Left renal cortex interstitium (tissue), 4 donors: ENCODE measurements at regions not wholly inside any gene's neighbourhood (a gene's known extent, or its start where the extent isn't known, plus 50 kb on each side); places are given as distances from the start of the nearest gene placed in this dataset.
"Not testable (repeated sequence)": the region's sequence is repeated elsewhere in the genome, so short reads cannot be mapped to it uniquely, and the experiment has no call there.

ENCODE experiments used
- DNase-seq, 4 donors: peaks; one replicate each; pipeline ENCODE4 v3.0.0-alpha.2; 2013; ENCODE audit warnings: low read depth in 4 of 4, low spot score in 2 of 4, missing footprints in 1 of 4

DNA sequence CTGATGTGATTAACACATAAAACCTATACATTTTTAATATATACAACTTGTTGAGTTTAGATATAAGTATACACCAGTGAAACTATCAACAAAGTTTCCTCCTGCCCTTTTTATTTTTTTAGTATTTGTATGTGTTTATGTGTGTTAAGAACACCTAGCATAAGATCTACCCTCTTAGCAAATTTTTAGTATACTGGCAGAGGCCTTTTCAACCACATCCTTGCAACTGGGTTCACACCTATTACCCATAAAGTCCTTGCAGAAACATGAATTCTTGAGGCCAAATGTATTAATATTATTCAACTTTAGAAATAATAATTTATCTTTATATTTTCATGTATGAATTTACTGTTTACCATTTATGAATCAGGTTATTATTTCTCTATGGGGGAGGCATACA is 119.7 kb upstream of the CRIM1 start:
- DNase-seq = no peak

DNA sequence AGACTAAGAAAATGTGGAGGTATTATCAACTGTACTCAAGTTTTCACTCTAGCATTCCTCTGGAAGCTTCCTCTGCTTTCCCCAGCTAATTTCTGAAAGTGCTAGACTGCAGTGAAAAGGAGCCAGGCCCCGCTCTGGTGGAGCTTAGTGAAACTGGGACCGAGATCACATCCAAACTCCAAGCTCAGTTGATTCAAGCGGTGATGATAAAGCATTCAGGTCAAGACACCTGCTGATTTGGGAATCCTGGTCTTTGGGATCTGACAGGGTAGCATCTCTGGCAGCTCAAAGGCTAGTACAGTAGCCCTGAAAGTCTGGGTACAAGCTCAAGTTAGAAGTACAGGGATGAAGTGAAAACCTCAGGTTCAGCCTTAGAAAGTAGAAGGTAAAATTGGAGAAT is 120.2 kb upstream of the CRIM1 start:
- no peak for DNase-seq

DNA sequence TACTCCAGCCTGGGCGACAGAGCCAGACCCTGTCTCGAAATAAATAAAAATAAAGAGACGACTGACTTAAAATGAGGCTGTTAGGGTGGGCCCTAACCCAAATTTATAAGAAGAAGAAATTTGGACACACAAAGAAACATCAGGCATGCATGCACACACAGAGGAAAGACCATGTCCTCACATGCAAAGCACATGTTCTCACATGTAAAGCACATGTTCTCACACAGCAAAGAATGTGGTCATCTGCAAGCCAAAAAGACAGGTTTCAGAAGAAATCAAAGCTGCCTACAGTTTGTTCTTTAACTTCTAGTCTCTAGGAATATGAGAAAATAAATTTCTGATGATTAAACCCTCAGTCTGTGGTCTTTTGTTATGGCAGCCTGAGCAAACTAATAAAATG is 132.3 kb upstream of the CRIM1 start:
- DNase-seq = no peak

DNA sequence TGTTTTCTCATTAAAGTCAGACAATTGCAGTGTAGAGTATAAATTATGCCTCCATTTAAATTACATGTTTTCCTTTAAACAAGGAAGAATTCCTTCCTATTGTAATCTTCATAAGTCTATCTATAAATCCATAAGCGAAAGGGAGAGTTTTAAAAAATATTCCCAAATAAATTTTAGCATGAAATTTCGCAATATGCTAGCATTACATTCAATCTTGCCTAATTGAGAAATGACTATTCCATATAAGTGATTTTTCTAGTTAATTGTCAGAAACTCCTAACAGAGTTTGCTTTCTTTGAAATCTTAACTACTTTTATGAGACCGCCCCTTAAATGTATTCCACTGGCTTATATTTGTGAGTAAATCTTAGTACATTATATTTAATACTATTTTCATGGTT is 133.1 kb upstream of the CRIM1 start:
- no peak for DNase-seq

DNA sequence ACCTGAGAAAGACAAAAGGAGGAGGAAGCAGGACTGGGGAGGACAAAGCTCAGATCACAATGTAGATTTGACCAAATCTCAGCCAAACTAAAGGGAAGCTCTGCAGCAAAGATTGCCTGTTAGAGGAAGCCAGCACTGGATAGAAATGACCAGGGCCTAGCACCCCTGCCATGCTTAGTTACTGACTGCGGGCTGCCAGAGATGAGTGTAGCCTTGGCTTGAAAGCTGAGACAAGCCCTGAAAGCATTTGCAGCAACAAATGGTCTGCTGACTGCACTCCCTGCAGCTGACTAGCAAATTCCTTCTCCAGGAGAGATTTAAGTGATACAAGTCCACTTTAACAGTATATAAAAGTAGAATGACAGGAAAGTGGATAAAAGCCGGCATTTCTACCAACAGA is 140.9 kb upstream of the CRIM1 start:
- DNase-seq = no peak

DNA sequence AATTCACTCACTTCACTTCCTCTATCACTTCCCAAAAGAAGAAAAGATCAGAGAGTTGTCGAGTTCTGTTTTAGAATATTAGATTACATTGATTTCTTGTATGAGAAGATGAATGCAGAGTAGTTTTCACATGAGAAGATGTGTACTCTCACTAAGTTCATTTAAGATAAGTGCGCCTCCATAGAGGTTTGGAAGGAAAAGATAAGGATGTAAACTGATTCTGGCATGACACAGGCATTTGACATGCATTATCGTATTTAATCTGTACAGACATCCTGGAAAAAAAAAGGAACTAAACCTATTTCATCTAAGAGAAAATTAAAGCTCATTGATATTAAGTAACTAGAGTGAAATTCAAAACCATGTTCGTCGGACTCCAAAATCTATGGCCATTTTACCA is 152.2 kb upstream of the CRIM1 start:
- DNase-seq = no peak

DNA sequence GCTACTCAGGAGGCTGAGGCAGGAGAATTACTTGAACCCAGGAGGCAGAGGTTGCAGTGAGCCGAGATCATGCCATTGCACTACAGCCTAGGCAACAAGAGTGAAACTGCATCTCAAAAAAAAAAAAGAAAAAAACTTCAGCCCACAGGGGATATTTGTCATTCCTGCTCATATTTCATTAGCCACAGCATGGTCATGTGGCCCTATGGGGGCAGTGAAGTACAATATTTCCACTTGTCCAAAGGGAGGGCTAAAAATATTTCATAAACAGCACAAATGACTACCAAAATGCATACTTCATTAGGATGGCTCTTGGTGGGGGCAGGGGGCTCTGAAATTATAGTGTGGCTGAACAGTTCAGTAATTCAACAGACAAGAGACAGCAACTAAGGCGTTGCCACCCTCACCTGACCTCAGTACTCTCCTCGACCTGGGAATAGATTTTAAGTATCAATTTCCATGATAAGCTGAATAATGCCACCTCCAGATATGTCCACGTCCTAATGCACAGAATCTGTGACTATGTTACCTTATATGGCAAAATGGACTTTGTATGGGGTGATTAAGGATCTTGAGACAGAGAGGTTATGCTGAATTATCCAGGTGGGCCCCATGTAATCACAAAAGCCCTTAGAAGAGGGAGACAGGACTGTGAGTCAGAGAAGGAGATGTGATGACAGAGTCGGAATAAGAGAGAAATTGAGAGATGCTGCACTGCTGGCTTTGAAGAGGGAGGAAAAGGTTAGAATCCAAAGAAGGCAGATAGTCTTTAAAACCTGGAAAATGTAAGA is 158.2 kb upstream of the CRIM1 start:
- no peak for DNase-seq

DNA sequence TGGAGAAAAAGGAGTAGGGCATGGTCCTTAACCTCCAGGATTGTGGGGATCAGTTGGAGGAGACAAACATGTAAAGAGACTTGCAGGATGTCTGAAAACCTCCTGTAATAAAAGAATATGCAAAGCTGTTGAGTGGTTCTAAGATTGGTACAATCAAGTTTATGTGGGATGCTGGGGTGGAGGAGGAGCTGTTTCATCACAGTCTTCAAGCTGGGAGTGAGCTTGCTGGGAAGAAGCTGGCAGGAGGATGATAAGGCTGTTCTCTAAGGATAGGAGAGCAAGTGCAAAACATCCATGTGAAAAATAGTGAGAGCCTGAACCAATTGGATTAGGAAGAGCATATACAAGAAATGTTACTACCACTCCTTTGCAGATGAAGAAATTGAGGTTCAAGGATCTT is 161.9 kb upstream of the CRIM1 start:
- no peak for DNase-seq

DNA sequence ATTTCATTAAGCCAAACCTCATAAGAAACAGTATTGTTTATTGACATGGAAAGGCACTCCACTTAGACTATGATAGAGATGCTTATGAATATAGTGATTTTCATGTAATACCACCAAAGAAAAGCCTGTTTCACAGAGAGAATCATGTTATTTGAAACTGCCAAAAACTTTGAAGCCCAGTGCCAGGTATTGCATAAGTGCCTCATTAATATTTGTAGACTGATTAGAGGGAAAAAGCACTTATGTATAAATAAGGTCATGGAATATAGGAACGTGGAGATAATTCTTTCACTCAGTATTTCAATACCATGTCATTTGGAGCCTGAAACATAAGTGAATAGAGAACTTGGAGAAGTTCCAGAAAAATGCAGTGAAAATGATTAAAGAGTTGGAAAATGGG is 162.6 kb upstream of the CRIM1 start:
- no peak for DNase-seq

DNA sequence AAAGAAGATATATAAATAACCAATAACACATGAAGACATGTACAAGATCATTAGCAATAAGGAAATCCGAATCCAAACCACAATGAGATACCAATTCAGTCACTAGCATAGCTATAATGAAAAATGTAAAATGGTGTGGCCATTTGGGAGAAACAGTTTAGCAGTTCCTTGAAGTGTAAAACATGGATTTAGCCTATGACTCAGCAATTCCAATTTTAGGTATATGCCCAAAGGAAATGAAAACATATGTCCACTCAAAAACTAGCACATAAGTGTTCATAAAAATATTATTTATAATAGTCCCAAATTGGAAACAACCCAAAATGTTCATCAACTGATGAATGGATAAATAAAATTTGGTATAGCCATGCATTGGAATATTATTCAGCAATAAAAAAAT is 165.5 kb upstream of the CRIM1 start:
- DNase-seq = no peak

DNA sequence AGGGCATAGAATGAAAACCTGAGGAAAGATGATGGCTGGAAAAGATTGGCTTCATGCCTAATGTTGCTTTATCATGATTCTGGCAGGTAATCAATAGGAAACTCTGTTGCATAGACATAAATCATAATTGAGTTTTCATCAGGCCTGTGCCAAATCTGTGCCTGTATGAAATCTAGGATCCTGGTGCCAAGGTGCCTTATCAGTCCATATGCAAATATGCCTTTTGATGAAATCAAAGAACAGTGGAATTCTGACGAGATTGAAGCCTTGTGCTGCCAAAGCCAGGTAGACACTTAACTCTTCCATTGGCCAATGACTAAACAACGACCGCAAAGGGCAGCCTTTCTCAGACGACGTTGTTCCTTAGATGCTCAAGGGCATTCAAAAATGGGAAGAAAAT is 170.0 kb upstream of the CRIM1 start:
- DNase-seq = no peak

DNA sequence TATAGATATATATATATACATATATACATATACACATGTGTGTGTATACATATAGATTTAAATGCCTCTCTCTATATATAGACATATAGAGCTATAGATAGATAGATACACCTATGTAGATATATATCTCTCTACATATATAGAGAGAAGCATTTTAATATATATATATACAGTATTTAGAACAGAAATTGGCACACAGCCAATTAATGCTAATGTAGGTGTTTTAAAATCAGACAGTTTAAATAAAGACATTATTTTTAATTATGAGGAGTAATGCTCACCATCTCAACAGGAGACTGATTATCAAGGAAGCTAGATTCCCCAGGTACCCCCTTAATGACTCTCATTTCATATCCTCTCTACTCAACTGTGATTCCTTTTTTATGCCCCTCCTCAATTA is 170.7 kb upstream of the CRIM1 start:
- DNase-seq = no peak

DNA sequence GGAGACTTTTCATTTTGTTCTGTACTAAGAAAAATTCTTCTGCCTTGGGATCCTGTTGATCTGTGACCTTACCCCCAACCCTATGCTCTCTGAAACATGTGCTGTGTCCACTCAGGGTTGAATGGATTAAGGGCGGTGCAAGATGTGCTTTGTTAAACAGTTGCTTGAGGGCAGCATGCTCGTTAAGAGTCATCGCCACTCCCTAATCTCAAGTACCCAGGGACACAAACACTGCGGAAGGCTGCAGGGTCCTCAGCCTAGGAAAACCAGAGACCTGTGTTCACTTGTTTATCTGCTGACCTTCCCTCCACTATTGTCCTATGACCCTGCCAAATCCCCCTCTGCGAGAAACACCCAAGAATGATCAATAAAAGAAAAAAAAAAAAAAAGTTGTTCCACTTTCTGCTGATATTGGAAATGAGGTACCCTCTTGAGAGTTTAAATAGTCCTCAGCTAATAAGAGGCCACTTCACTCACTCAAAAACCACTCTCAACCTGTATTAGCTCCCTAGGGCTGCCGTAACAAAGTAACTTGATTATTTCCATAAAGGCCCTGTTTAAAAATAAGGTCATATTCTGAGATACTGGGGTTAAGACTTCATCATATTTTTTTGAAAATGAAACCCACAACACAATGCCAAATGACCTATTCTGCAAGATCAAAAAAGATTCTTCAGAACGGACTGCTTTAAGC is 174.6 kb upstream of the CRIM1 start:
- not testable (repeated sequence) for DNase-seq

DNA sequence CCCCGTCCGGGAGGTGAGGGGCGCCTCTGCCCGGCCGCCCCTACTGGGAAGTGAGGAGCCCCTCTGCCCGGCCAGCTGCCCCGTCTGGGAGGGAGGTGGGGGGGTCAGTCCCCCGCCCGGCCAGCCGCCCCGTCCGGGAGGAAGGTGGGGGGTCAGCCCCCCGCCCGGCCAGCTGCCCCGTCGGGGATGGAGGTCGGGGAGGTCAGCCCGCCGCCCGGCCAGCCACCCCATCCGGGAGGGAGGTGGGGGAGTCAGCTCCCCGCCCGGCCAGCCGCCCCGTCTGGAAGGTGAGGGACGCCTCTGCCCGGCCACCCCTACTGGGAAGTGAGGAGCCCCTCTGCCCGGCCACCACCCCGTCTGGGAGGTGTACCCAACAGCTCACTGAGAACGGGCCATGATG is 175.3 kb upstream of the CRIM1 start:
- DNase-seq = not testable (repeated sequence)

DNA sequence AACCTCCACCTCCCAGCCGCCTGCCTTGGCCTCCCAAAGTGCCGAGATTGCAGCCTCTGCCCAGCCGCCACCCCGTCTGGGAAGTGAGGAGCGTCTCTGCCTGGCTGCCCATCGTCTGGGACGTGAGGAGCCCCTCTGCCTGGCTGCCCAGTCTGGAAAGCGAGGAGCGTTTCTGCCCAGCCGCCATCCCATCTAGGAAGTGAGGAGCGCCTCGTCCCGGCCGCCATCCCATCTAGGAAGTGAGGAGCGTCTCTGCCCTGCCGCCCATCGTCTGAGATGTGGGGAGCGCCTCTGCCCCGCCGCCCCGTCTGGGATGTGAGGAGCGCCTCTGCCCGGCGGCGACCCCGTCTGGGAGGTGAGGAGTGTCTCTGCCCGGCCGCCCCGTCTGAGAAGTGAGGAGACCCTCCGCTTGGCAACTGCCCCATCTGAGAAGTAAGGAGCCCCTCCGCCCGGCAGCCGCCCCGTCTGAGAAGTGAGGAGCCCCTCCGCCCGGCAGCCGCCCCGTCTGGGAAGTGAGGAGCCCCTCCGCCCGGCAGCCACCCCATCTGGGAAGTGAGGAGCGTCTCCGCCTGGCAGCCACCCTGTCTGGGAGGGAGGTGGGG is 175.8 kb upstream of the CRIM1 start:
- not testable (repeated sequence) for DNase-seq

DNA sequence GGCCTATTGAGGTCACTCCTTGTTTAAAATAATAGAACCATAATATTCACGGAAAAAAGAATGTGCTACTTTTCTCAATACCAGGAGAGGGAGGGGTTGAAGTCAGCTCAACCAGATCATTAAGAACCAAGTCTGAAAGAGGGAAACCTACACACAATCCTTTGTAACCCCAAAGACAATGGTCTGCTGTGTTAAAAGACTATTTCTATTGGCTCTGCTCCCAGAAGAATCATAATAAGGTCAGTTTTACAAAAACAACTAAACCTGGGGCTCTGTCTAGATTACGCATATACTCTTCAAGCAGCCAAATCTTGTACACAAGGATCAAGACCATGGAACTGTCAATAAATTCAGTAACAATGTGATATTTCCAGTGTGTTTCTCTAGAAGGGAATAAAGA is 177.2 kb upstream of the CRIM1 start:
- no peak for DNase-seq

DNA sequence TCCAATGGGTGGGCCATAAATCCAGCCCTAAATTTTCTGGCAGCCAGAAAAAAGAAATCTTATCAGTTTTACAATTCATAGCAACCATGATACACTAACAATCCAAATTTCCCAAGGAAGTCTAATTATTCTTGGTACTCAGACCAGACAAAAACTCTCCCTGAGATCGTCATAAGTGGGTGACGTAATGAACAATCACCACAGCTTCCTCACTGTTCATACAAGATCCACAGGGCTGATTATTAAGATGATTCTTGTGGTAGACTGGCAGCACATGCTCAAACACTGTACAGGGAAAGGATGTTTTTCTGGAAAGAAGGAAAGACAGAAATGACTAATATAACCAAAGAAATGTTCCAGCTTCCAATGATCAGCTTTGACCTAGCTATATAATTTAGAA is 178.3 kb upstream of the CRIM1 start:
- DNase-seq = no peak

DNA sequence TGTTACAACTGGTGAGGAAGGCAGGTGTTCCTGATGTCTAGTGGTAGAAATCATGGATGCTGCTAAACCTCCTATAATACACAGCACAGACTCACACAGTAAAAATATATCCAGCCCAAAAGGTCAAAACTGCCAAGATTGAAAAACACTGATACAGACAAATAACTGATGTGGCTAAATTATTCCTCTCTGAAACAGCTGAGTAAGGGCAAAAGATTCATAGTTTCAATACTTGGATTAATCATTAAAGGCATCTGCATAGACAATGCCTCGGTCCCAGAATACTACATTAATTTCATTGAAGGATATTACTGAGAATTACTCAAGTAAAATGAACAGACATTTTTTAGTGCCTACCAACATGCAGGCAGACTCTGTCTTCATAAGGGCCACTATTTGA is 180.7 kb upstream of the CRIM1 start:
- DNase-seq = no peak

DNA sequence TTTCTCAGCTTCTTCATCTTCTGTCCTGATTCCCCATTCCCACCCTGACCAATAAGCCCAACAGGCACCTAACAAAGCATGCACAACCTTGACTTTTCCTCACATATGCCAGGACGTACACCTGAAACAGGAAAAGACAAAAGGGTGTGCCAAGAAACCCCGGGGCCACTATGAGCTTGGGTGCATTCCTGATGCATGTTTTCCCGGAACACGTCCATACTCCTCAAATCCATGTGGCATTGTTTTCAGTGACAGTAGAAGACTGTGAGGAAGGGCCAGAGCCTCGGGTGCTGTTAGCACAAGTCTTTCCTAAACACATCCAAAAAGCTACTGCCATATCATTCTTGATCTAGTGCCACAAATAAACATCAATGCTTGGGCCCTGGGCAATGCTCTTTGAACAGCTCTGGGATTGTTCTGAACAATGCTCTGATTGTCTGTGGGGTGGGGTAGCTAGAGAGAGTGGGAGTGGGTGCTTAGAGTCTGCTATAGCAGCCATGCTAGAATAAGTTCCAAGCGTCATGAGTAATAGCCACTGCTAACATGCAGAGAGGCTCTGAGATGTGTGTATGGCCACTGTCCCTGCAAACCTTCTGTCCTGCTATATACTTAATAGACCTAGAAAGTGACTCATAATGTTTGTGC is 181.7 kb upstream of the CRIM1 start:
- DNase-seq = no peak

DNA sequence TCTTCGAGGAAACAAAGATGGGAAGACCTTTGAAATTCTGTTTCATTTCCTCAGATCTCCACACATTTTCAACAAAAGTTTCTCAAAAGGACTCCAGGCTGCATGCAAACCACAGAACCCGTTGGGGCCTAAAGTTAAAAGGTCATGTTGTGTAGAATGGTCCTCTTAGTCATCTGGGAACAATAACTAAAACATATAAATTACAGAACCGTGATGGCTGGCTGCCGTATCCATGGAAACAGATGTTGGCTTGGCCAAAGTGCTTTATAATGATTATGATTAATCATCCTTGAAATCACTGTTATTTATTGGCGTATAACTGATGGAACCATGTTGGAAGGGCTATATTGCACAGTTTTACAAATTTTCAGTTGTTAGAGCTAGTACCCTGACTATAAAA is 182.8 kb upstream of the CRIM1 start:
- DNase-seq = no peak

DNA sequence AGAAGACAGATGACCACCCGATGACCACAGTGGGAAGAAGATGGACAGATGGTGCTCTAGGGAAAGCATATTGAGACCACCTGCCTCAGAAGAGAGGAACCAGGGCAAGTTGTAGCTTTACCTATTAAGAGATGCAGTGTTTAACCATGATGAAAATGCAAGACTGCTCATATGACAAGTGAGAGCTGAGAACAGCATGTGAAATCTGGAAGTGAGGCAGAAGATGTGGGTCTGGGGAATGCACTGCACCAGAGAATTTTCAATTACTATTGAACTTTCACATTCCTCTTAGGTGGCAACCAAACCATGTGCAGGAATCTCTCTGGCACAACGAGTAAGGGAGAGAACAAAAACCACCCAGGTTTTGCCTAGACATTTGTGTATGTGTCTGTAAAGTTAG is 184.8 kb upstream of the CRIM1 start:
- no peak for DNase-seq

DNA sequence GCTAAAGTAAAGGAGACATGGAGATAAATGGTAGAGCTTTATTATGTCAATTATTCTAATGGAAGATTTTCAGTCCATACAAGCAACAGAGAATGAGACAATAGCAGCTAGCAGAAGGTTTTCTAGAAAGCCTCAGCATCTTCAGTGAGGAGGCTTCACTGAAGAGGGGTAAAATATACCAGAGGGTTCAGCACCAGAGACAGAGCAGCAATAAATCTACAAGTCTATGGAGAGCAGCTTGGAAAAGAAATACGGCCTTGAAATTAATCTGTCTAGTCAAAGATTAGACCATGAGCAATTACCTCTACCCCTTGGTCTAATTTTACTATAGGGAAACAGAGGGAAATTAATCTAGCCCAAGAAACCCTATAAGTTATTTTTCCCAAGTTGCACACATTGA is 185.7 kb upstream of the CRIM1 start:
- no peak for DNase-seq
